HG03575 (cell line): ENCODE measurements at regions not wholly inside any gene's neighbourhood (a gene's known extent, or its start where the extent isn't known, plus 50 kb on each side); places are given as distances from the start of the nearest gene placed in this dataset.

Experiments used
- ATAC-seq: cut with Tn5 transposase; IDR thresholded peaks from one replicate; pipeline ENCODE4 v1.9.1; 2021; ENCODE audit not compliant: unreplicated experiment, insufficient number of reproducible peaks, low FRiP score; ENCODE audit errors: extremely low read depth

- ATAC-seq: no peak
Observed at GRCh38 chr10:10938676-10939075, 79.0 kb upstream of the CELF2 start.

- no peak for ATAC-seq
Observed at GRCh38 chr10:10941127-10941730, 76.4 kb upstream of the CELF2 start.

DNA sequence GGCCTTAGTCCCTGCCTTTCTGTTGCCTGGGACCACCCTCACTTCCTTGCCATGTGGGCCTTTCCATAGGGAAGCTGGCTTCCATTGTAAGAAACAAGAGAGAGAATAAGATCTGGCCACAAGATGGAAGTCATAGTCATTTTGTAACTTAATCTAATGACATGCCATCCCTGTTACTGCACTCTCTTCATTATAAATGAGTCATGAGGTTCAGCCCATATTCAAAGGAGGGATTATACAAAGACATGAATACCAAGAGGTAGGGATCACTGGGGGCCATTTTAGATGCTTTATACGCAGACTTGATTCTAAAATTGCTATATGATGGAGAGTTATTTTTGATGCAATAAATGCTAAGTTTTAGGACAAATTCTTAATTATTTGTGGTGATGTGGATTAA lies 75.2 kb upstream of the CELF2 start:
- no peak for ATAC-seq

DNA sequence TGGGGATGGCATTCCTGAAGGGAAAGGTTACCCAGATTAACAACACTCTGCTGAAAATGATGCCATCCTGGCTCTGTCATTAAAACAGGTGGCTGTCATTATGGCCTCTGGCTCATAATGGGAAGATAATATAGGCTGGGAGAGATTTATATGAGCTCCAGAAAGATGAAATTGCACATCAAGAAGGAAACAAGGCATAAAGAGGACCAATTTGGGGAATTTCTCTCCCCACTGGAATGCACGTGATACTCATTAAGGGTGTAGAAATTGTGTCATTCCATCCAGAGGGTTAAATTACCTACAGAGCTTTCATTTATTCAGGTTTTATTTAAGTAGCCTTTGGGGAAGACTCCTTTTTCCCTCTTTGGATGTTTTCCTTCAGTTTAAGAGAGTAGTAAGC lies 71.6 kb upstream of the CELF2 start:
- ATAC-seq: no peak

- ATAC-seq: no peak
Observed at GRCh38 chr10:10946801-10947200, 70.9 kb upstream of the CELF2 start.

DNA sequence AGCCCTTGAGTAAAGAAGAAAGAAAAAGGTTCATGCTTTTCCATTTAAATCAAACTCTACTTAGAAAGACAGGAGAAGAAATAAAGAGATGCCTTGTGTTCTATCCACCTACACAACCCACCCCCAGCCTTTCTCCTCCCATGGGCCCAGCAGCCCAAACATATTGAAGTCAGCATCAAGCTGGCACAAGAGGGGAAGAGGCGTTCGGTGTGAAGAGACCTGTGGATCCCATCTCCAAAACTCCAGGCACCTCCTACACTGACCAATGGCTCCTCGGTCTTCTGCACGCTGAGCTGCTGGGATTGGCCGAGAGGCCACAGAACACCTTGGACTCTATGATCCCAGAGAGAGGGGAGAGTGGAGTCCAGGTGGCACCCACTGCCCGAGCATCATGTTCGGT lies 66.0 kb upstream of the CELF2 start:
- no peak for ATAC-seq

DNA sequence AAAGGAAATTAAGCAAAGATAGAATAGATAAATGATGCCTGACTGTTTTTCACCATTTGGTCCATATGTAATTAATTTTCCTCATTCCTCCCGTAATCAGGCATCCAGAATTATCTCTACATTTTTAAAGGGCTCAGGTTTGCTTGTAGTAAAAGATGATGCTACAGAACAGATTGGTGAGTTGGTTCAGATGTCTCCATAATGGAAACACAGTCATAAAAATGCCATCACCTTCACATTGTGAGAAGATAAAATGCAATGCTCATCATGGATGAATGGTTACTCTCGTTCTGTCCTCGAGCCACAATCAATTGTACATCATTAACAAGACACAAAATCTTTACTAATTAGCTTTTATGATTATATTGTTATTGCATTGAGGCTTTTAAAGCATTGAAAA lies 64.9 kb upstream of the CELF2 start:
- ATAC-seq: no peak

DNA sequence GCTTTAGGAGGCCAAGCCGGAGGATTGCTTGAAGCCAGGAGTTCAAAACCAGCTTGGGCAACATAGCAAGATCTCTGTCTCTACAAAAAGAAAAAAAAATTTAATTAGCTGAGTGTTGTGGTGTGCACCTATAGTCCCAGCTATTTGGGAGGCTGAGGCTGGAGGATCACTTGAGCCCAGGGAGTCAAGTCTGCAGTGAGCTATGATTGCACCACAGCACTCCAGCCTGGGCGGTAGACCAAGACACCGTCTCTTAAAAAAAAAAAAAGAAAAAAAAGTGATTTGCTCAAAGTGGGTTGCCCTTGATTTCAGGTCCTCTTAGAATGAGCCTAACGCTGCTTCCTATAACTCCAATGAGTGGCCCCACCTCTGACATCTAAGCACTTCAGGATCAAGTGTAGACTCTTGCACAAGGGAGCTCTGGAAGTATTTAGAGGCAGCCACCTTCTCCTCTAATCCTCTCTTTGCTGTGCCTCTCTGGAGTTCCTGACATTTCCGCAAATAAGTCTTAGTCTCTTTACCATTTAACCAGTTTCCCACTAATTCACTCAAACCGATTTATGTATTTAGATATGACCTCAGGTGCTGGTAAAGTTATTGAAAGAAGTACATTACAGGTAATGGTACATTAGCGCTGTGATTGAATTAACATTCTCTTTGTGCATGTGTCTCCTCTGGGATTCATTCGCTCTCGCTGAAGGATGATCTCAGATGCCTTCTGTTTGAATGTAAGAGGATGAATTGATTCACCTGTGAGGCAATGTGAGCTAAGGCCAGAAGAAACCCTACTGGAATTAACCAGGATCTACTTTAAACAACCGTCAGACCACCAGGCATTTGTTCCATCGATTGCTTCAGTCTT lies 60.8 kb upstream of the CELF2 start:
- ATAC-seq: no peak

- no peak for ATAC-seq
Observed at GRCh38 chr10:10958041-10958440, 59.6 kb upstream of the CELF2 start.

DNA sequence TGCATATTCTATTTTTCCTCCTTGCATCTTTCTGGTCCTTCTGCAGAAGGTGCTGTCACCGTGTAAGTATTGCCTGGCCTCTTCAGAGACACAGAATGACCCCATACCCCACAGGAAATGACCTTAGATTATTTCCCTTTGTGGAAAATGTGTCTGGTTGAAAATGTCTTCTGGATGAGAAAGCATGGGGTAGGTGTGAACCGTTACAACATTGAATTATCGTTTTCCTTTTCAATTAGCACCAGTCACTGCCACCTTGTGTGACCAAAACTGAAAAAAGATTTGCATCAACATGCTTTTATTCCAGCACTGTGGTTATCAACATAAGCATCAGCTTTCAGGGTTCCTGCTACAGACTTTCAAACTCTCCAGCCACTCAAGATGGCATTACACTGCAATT lies 58.0 kb upstream of the CELF2 start:
- ATAC-seq: no peak

DNA sequence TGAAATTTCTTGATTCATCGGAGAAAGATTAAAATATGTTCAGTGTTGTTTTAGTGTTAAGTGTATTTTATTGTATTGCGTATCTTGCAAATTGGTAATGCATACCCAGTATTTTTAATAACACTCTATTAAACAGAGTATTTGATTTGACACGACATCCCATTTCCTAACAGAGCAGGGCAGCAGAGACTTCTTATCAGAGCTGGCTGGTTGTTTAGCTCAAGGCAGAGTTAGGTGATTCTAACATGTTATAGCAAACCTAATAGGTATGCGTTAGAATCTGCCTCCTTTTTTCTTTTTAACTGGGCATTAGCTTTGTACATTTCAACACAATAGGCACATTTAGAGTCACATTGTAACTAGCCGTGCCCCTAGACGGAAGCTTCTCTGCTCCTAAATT lies 57.1 kb upstream of the CELF2 start:
- ATAC-seq: no peak

DNA sequence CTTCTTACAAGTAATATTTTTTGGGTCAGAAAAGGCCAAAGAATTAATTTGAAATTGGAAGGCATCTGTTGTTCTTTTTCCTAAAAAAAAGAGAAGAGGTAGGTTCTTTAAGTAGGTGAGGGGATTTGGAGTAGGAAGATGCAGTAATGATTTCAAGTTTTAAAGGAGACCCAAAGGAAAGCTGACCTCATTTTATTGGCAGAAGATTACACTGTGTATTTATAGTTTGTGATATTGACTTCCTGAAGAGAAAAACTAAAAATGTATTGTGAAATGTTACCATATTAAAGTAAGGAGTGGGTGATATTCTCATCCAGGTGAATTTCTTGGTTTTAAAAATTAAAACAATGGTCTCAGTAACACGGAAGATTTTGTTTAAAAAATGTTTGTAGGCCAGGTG lies 56.6 kb upstream of the CELF2 start:
- ATAC-seq: no peak

DNA sequence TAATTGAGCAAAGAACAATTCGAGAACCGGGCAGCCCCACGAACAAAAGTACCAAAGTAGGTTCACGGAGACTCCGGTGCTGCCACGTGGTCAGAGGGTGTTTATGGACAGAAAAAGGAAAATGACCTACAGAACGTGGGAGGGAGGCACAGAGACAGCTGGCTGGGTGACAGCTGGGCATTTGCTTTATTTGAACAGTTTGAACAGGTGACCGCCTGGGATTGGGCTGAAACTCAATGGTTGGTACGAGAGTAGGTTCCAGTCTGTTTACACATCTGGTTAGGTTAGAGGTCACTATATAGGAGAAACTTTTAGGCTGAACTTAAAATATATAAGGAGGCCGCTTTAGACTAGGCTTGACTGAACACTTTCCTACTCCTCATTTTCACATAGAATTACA lies 50.6 kb upstream of the CELF2 start:
- ATAC-seq: no peak

GRCh38 chr10:10967581-10968256 lies 50.0 kb upstream of the CELF2 start:
- no peak for ATAC-seq
